ENCODE measurements at regions not wholly inside any gene's neighbourhood (a gene's known extent, or its start where the extent isn't known, plus 50 kb on each side); places are given as distances from the start of the nearest gene placed in this dataset.

DNA sequence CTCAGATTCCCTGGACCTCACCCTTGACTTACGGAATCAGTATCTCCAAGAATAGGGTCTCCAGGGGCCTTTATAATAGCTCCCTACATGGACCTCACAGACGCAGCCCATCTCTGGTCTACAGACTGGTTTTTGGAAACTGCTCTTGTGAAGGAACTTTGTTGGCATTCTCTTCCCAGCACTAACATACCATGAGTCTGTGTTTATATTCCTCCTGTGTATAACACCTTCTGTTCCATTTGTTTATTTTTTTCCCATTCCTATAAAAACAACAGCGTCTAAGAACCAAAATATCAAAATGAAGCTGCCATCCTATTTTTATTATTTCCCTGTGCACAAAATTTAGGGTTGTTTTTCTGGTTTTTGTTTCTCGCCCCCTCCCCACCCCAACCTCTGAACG lies 131.1 kb downstream of the NEDD1 start:
- Histone ChIP-seq H4K20me1 (ENCODE audit: insufficient read depth) (no peaks in the 10 kb centered on the region), H3K79me2 (ENCODE audit: insufficient read depth) (no peaks in the 10 kb centered on the region), H3K9me3 (no peaks in the 10 kb centered on the region), H3K27ac (ENCODE audit: low read depth in 2 of 2, low read length in 1 of 2) (no peak overlapping the region), H3K36me3 (replicated peaks in 1 of 2; ENCODE audit: control insufficient read depth in 1 of 2, insufficient read depth in 2 of 2, low read length in 1 of 2) (no peaks in the 10 kb centered on the region), H3K4me3 (ENCODE audit: low read depth in 2 of 2, low read length in 1 of 2) (no peak overlapping the region), H3F3A (replicated peaks; ENCODE audit: insufficient read depth) (no peaks in the 10 kb centered on the region), H3K27me3 (ENCODE audit: insufficient read depth) (no peaks in the 10 kb centered on the region), H3K4me2 (no peak overlapping the region), H3K4me1 (ENCODE audit: control insufficient read depth in 1 of 2, insufficient read depth in 2 of 2, low read depth in 1 of 2, low read length in 1 of 2) (no peaks in the 10 kb centered on the region), H2AFZ (ENCODE audit: low read depth) (no peak overlapping the region), H3K9ac (no peak overlapping the region), H3K9me2 (no peaks in the 10 kb centered on the region)
- ChIA-PET POLR2A (no interaction called here), CTCF (no interaction called here)
- DNase-seq: no peak
- WGBS (ENCODE audit: low lambda C conversion rate): 14% methylated on average over 5 of the region's 5 CpGs
- TF ChIP-seq TEAD4 (IDR thresholded peaks at IDR 0.05; ENCODE audit: borderline replicate concordance, insufficient read depth): no peak
- TF ChIP-seq, protein P1, sequence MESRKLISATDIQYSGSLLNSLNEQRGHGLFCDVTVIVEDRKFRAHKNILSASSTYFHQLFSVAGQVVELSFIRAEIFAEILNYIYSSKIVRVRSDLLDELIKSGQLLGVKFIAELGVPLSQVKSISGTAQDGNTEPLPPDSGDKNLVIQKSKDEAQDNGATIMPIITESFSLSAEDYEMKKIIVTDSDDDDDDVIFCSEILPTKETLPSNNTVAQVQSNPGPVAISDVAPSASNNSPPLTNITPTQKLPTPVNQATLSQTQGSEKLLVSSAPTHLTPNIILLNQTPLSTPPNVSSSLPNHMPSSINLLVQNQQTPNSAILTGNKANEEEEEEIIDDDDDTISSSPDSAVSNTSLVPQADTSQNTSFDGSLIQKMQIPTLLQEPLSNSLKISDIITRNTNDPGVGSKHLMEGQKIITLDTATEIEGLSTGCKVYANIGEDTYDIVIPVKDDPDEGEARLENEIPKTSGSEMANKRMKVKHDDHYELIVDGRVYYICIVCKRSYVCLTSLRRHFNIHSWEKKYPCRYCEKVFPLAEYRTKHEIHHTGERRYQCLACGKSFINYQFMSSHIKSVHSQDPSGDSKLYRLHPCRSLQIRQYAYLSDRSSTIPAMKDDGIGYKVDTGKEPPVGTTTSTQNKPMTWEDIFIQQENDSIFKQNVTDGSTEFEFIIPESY (IDR thresholded peaks at IDR 0.05; ENCODE audit: borderline replicate concordance, low read depth): no peak
- no peak for TF ChIP-seq RFX5 (IDR thresholded peaks at IDR 0.05; ENCODE audit: low read length)
- no peak for TF ChIP-seq GABPA (IDR thresholded peaks at IDR 0.05; ENCODE audit: low read depth)
- TF ChIP-seq, protein P2, sequence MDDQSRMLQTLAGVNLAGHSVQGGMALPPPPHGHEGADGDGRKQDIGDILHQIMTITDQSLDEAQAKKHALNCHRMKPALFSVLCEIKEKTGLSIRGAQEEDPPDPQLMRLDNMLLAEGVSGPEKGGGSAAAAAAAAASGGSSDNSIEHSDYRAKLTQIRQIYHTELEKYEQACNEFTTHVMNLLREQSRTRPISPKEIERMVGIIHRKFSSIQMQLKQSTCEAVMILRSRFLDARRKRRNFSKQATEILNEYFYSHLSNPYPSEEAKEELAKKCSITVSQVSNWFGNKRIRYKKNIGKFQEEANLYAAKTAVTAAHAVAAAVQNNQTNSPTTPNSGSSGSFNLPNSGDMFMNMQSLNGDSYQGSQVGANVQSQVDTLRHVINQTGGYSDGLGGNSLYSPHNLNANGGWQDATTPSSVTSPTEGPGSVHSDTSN (IDR thresholded peaks at IDR 0.05): no peak
- no peak for TF ChIP-seq FOXJ3 (CRISPR knock-in tag; IDR thresholded peaks at IDR 0.05)
- TF ChIP-seq FOSL2 (IDR thresholded peaks at IDR 0.05; ENCODE audit: borderline replicate concordance, low read depth): no peak
- no peak for TF ChIP-seq RXRA (IDR thresholded peaks at IDR 0.05; ENCODE audit: borderline replicate concordance, low read depth)
- TF ChIP-seq, protein P3, sequence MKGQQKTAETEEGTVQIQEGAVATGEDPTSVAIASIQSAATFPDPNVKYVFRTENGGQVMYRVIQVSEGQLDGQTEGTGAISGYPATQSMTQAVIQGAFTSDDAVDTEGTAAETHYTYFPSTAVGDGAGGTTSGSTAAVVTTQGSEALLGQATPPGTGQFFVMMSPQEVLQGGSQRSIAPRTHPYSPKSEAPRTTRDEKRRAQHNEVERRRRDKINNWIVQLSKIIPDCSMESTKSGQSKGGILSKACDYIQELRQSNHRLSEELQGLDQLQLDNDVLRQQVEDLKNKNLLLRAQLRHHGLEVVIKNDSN (IDR thresholded peaks at IDR 0.05; ENCODE audit: borderline replicate concordance, low read depth): no peak

DNA sequence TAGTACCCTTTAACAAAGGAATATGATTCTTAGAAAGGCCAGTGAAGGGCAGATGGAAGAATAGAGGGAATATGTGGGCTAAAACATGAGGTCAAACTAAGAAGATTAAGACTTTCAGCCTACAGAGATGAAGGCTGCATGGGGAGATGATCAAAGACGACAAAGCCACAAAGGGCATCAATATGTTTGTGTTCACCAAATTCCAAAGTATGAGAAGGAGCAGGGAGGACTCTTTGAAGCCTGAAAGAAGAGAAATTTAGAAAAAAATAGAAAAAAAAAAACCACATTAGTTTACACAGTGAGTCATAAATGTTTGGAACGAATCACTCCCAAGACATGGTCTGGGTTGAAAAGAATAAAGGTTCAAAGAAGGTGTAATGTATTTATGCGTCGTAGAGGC lies 131.8 kb downstream of the NEDD1 start:
- Histone ChIP-seq H2AFZ (ENCODE audit: low read depth) (no peak overlapping the region), H3K4me3 (ENCODE audit: low read depth in 2 of 2, low read length in 1 of 2) (no peak overlapping the region), H3K79me2 (ENCODE audit: insufficient read depth) (no peaks in the 10 kb centered on the region), H3K4me1 (ENCODE audit: control insufficient read depth in 1 of 2, insufficient read depth in 2 of 2, low read depth in 1 of 2, low read length in 1 of 2) (no peaks in the 10 kb centered on the region), H3K36me3 (replicated peaks in 1 of 2; ENCODE audit: control insufficient read depth in 1 of 2, insufficient read depth in 2 of 2, low read length in 1 of 2) (no peaks in the 10 kb centered on the region), H3K9ac (no peak overlapping the region), H4K20me1 (ENCODE audit: insufficient read depth) (no peaks in the 10 kb centered on the region), H3K9me2 (no peaks in the 10 kb centered on the region), H3K27me3 (ENCODE audit: insufficient read depth) (no peaks in the 10 kb centered on the region), H3F3A (replicated peaks; ENCODE audit: insufficient read depth) (no peaks in the 10 kb centered on the region), H3K4me2 (no peak overlapping the region), H3K27ac (ENCODE audit: low read depth in 2 of 2, low read length in 1 of 2) (no peak overlapping the region), H3K9me3 (no peaks in the 10 kb centered on the region)
- 16% methylated on average over 4 of the region's 4 CpGs for WGBS (ENCODE audit: low lambda C conversion rate)
- CTCF ChIA-PET: no interaction called here
- no peak for TF ChIP-seq TEAD4 (IDR thresholded peaks at IDR 0.05; ENCODE audit: borderline replicate concordance, insufficient read depth)
- no peak for TF ChIP-seq FOXM1 (IDR thresholded peaks at IDR 0.05; ENCODE audit: low read depth)
- TF ChIP-seq, protein P4, sequence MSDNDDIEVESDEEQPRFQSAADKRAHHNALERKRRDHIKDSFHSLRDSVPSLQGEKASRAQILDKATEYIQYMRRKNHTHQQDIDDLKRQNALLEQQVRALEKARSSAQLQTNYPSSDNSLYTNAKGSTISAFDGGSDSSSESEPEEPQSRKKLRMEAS (IDR thresholded peaks at IDR 0.05; ENCODE audit: low read depth): no peak
- no peak for TF ChIP-seq FOSL2 (IDR thresholded peaks at IDR 0.05; ENCODE audit: borderline replicate concordance, low read depth)
- POLR2A ChIA-PET: no interaction called here
- DNase-seq: no peak
